ENCODE measurements at regions not wholly inside any gene's neighbourhood (a gene's known extent, or its start where the extent isn't known, plus 50 kb on each side); places are given as distances from the start of the nearest gene placed in this dataset.
"Not testable (repeated sequence)": the region's sequence is repeated elsewhere in the genome, so short reads cannot be mapped to it uniquely, and the experiment has no call there.

DNA sequence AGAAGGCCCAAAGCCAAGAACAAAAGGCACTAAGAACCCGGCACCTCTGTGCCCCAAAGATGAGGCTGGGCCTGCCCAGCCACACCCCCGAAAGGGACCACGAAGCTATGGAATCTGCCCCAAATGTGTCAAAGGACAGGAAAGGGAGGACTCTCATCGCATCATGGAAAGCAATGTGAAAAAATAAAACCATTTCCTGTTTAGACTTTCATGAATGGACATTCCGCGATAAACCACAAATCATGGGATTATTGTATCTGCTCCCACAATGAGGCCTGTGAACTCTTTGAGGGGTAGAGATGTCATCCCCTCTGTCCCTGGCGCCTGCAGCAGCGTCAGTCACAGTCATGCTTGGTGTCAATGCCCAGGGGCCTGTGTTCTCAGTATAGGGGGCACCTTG, 135.0 kb downstream of the COPRS start:
- ATAC-seq (no peak), DNase-seq (no peak)
- intact Hi-C loops (cut with DNase I), result no loop called here

DNA sequence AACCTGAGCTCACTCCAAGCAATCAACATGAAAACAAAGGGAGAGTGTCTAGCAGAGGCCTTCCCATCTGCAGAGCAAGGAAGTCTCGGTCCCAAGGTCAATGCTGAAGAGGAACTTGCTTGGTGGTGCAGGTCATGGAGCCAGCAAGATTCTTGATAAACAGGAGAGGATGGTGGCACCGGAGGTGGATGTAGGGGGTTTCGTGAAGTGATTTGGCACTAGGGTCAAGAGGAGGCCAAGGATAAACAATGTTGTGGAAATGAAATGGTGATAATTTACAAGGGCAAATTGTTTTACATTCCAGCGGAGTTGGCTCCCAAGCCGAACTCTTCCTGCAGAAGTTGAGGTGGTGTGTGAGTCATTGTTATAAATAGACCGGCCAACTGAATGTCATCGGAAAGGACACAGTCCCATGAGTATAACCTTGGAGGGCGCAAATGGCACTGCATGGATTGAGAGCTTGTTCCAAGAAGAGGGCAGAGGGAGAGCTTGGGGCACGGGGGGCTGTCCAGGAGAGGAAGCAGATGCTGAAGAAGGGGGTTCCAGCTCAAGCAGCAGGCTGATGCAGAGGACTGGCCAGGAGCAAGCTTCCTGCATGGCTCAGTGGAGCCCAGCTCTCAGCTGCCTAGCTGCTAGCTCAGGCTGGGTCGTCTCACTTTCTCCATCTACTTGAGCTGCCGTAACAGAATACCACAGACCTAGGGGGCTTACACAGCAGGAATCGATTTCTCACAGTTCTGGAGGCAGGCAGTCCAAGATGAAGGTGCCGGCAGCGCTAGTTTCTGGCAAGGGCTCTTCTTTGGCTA, 136.6 kb downstream of the COPRS start:
- DNase-seq, result no peak
- intact Hi-C loops (cut with DNase I), result no loop called here
- ATAC-seq, result peak; percentile 90 to 91

GRCh38 chr17:31721291-31722025, 137.6 kb downstream of the COPRS start:
- intact Hi-C loops (cut with DNase I), result no loop called here
- peak in 1 of 2 donors; percentile 10 for ATAC-seq
- no peak for DNase-seq

GRCh38 chr17:31717251-31717650, 141.8 kb downstream of the COPRS start:
- ATAC-seq; DNase-seq; intact Hi-C loops (cut with DNase I): not testable (repeated sequence)

DNA sequence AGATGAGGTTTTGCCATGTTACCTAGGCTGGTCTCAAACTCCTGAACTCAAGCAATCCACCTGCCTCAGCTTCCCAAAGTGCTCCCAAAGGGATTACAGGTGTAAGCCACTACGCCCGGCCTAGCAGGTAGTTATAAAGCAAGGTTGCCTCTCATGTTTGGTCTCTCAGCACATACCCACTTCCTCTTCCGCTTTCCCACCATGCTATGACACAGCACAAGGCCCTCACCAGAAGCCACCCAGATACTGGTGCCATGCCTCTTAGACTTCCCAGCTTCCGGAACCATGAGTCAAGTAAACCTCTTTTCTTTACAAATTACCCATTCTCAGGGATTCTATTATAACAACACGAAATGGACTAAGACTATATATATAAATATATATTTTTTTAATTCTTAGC, 143.6 kb downstream of the COPRS start:
- no peak for ATAC-seq
- intact Hi-C loops (cut with DNase I), result no loop called here
- no peak for DNase-seq

GRCh38 chr17:31704483-31704882, 154.6 kb downstream of the COPRS start:
- DNase-seq (no peak), ATAC-seq (no peak)
- intact Hi-C loops (cut with DNase I), result no loop called here

GRCh38 chr17:31702041-31702440, 157.0 kb downstream of the COPRS start:
- intact Hi-C loops (cut with DNase I), result no loop called here
- no peak for ATAC-seq
- no peak for DNase-seq

DNA sequence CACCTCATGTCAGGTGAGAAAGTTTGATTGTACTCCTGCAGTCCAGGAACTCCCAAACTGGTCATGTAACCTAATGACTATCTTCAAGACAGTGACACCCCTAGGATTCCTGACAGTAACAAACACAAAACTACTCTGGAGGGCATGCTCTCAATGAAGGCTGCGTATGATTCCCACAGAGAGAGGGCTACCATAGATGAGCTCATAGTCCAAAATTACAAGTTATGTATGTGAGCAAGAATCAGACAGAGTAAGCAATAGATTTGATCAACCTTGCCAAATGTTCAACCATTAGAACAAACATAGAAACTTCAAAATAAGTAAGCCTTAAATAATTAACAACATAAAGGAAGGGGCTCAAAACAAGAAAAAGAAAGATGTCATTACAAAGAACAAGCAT, 158.1 kb downstream of the COPRS start:
- intact Hi-C loops (cut with DNase I), result no loop called here
- no peak for ATAC-seq
- no peak for DNase-seq

DNA sequence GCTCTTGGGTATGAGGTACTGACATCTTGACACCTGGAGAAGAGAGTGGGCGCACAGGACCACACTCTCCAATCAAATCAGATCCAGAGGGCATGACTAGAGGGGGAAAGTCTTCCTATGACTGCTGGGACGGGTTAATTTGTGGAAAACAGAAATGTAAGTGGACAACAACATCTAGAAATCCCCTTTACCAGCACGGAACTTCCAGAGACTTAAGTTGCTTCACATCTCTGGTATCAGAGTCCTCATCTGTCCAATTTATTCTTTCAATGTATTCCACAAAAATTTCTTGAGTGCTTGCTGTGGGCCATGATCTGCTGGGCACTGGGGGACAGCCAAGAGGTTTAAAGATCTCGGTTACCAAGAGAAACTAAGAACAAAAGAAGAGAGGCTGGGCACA, 159.2 kb downstream of the COPRS start:
- ATAC-seq (no peak), DNase-seq (no peak)
- intact Hi-C loops (cut with DNase I), result loop anchor here in 1 of 2 donors (5.0 kb wide), 1 partner anchor 128 kb away; no protein-coding TSS in a partner anchor

DNA sequence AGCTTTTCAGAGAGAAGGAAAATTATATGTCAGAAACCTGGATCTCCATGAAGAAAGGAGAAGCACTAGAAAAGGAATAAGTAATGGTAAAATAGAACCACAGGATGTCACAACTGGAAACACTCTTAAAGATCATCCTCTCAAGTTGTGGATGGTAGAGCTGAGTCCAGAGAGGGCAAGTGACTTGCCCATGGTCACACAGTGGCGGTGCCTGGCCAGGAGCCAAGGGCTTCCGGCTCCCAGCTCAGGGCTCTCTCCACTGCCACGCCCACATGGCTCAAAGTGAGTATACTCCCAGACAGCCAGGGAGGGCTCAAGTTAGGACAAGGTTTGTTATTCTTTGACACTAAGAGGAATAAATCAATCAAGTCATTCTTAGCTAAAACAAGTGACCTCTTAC, 159.8 kb downstream of the COPRS start:
- intact Hi-C loops (cut with DNase I), result loop anchor here in 1 of 2 donors (5.0 kb wide), 1 partner anchor 127 kb away; no protein-coding TSS in a partner anchor
- ATAC-seq, result no peak
- no peak for DNase-seq

GRCh38 chr17:31698751-31699150, 160.3 kb downstream of the COPRS start:
- DNase-seq (no peak), ATAC-seq (no peak)
- intact Hi-C loops (cut with DNase I), result loop anchor here in 1 of 2 donors (5.0 kb wide), 1 partner anchor 126 kb away; no protein-coding TSS in a partner anchor

- ATAC-seq, result no peak
- DNase-seq, result no peak
- intact Hi-C loops (cut with DNase I), result loop anchor here in 1 of 2 donors (5.0 kb wide), 1 partner anchor 126 kb away; no protein-coding TSS in a partner anchor
These were observed 161.2 kb downstream of the COPRS start for GRCh38 chr17:31697838-31698237.

DNA sequence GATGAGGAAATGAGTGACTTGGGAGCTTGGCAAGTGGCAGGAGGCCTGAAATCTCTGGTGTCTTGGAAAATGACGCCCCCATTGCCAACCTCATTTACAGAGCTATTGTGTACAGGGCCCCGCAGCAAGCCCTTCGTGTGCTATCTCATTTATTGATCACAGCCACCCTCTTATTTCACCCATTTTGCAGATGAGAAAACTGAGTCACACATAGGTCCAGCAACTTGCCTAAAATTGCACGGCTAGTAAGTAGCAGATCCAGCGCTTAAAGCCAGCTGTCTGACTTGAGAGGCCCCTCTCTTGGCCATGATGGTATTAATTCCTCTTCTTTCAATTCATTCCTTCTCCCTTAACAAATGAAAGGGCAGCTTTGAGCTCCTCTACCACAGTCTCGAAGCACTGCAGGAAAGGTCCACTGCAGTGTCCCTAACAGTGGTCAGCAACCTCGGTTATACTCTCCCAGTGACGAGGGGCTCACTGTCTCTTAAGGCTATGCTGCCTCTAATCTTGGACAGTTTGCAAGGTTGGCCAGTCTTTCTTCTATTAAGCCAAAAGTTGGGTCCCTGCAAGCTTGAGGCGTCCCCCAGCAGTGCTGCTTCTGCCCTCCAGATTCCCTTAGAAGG, 162.2 kb downstream of the COPRS start:
- no peak for DNase-seq
- peak; percentile 2 to 3 for ATAC-seq
- intact Hi-C loops (cut with DNase I), result loop anchor here in 1 of 2 donors (5.0 kb wide), 1 partner anchor 125 kb away; no protein-coding TSS in a partner anchor

GRCh38 chr17:31696184-31696602, 162.9 kb downstream of the COPRS start:
- ATAC-seq, result peak; percentile 93
- DNase-seq, result peak; percentile 81
- intact Hi-C loops (cut with DNase I), result loop anchor here in 1 of 2 donors (5.0 kb wide), 1 partner anchor 124 kb away; no protein-coding TSS in a partner anchor

DNA sequence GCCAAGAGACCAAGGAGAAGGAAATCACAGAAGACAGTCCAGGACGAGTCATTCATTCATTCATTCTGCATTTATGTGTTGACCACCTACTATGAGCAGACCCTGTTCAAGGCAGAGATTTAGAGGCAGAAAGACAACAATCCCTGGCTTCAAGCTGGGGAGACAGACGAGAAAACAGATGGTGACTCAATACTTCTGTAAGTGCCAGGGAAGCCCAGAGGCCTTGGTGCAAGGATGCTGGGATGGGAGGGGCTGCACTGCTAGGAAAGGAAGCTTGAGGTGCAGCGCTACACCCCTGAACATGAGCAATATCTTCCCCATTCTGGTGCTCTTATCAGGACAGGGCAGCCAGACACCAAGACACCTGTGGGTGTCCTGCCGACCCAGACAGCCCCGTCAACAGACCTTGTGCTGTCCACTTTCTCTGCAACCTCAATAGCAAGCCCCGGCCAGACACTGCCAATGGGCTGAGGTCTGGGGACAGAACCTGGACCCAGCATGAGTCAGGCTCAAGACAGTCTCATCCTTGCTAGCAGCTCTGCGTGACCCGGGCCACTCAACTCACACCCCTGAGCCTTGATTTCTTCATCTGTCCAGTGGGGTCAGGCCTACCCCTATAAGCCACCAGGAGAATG, 163.5 kb downstream of the COPRS start:
- ATAC-seq (peak; percentile 8 to 28), DNase-seq (no peak)
- intact Hi-C loops (cut with DNase I), result loop anchor here in 1 of 2 donors (5.0 kb wide), 1 partner anchor 123 kb away; no protein-coding TSS in a partner anchor

DNA sequence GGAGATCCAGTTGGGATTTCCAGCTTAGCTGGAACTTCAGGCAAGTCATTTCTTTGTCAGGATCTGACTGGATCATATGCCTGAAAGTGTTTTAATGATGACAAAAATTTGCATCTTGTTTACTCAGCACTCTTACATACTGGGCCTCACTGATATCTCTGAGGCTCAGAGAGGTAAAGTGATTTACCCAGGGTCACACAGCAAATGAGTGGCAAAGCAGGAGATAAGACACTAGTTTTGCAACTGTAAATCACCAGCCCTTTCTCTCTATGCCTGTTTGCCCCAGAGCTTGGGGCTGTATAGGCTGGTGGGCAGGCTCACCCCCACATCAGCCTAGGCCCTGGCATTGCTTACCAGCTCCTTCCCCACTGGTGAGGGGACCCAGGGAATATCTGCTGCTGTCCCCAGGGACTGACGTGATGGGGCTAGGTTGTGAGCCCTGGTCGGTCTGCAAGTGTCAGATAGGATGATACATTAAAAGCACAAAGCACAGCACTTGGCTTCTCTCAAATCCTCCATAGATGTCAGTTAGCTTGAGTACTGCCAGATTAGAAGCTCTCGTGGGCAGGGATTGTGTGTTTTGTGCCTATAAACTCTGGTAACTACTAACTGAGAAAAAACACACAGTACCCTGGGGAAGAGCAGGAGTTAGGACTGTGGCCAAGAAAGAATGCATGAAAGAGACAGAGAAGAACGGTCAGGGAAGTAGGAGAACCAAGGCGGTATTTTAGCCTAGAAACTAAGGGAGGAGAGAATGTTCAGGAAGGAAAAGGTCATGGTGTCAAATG, 165.4 kb downstream of the COPRS start:
- ATAC-seq, result peak in 1 of 2 donors; percentile 9
- intact Hi-C loops (cut with DNase I), result no loop called here
- no peak for DNase-seq

DNA sequence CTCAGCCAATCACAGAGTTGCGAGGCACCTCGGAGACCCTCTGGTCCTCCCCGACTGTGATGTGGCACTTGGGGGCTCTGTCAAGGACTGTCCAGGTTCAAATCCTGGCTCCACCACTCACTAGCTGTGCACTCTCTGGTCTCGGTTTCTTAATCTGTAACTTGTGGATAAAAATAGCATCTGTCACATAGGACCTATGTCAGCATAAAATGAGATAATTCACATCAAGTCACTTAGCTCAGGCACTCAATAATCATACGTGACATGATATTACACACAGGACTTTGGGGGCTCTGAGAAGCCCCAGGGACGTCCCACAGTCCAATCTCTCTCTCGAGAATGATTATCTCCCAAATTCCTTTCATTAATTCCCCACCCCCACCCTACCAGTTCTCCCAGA, 166.4 kb downstream of the COPRS start:
- intact Hi-C loops (cut with DNase I), result no loop called here
- DNase-seq (no peak), ATAC-seq (no peak)

DNA sequence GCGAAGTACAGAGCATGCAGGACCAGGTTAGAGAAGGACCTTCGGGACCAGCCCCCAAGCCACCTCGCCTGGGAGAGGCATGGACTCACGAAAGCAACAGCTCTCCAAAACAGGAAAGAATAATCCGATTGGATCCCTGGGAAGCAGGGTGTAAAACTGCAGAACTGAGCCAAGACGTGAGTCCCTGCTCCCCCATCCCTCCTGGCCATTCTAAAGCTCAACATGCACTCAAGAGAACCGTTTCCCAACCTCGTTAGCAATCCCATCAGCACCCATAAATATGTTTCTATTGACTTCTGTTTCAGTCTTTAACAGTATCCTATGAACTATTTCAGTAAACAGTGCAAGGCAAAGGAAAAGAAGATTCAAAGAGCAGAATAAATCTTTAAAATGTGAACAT, 167.0 kb downstream of the COPRS start:
- ATAC-seq, result peak in 1 of 2 donors; percentile 20
- no peak for DNase-seq
- intact Hi-C loops (cut with DNase I), result no loop called here
